OCI-LY7 (cell line): ENCODE measurements at regions not wholly inside any gene's neighbourhood (a gene's known extent, or its start where the extent isn't known, plus 50 kb on each side); places are given as distances from the start of the nearest gene placed in this dataset.

Experiments used
- BruUV-seq: library from RNA; stranded (reverse); fragments of 400-500 nt; replicated peaks from 2 replicates; lab custom pipeline; 2021; lab: Mats Ljungman, UMichigan
- CTCF ChIA-PET: fragments of 300-600 bp; sonication (Branson Sonifier 250); formaldehyde crosslinking; loops from one replicate; lab custom pipeline; 2022; ENCODE audit warnings: antibody characterized with exemption; ENCODE audit not compliant: unreplicated experiment; lab: Charles Lee
- POLR2A ChIA-PET: fragments of 300-600 bp; sonication (Branson Sonifier 250); formaldehyde crosslinking; loops from one replicate; lab custom pipeline; 2022; ENCODE audit warnings: antibody characterized with exemption; lab: Charles Lee
- DNase-seq: peaks from one replicate; pipeline ENCODE4 v3.0.0-alpha.2; 2015; ENCODE audit warnings: low spot score
- H2AFZ ChIP-seq: fragments of 200-600 bp; sonication (generic), shearing (Covaris generic); 2 replicates; pipeline ENCODE4 v1.6.1; 2014; ENCODE audit warnings: mild to moderate bottlenecking, antibody characterized with exemption, low read length, moderate library complexity
- H3K27ac ChIP-seq: fragments of 200-600 bp; sonication (generic); 2 replicates; pipeline ENCODE4 v1.5.1; 2014; ENCODE audit warnings: mixed run types, low read depth, mild to moderate bottlenecking, moderate library complexity, low read length, inconsistent platforms; ENCODE audit not compliant: poor library complexity, severe bottlenecking
- H3K36me3 ChIP-seq: fragments of 200-600 bp; sonication (generic); 2 replicates; pipeline ENCODE4 v1.6.1; 2014; ENCODE audit warnings: mild to moderate bottlenecking, antibody characterized with exemption, low read length, moderate library complexity, mixed read lengths; ENCODE audit not compliant: insufficient read depth
- H3K4me1 ChIP-seq: fragments of 200-600 bp; sonication (generic); 2 replicates; pipeline ENCODE4 v1.5.1; 2014; ENCODE audit warnings: mild to moderate bottlenecking, low read length; ENCODE audit not compliant: insufficient read depth, poor library complexity, severe bottlenecking
- H3K4me2 ChIP-seq: fragments of 200-600 bp; sonication (generic); 2 replicates; pipeline ENCODE4 v1.6.1; 2014; ENCODE audit warnings: mild to moderate bottlenecking, low read length
- H3K4me3 ChIP-seq: fragments of 200-600 bp; sonication (generic); 2 replicates; pipeline ENCODE4 v1.5.1; 2014; ENCODE audit warnings: mild to moderate bottlenecking, low read depth, low read length; ENCODE audit not compliant: poor library complexity, severe bottlenecking
- H3K79me2 ChIP-seq: fragments of 200-600 bp; sonication (generic); 2 replicates; pipeline ENCODE4 v1.6.1; 2016; ENCODE audit warnings: low read depth, mild to moderate bottlenecking, low read length, moderate library complexity, mixed read lengths; ENCODE audit not compliant: insufficient read depth
- H3K9me2 ChIP-seq: fragments of 200-600 bp; sonication (generic); 2 replicates; pipeline ENCODE4 v1.6.1; 2016; ENCODE audit warnings: mild to moderate bottlenecking, low read length, mixed read lengths; ENCODE audit not compliant: insufficient read depth
- H3K9me3 ChIP-seq: fragments of 200-600 bp; sonication (generic); 2 replicates; pipeline ENCODE4 v1.6.1; 2014; ENCODE audit warnings: mild to moderate bottlenecking, mixed run types, low read length, mixed read lengths
- H4K20me1 ChIP-seq: fragments of 200-600 bp; sonication (generic); 2 replicates; pipeline ENCODE4 v1.6.1; 2014; ENCODE audit warnings: mild to moderate bottlenecking, antibody characterized with exemption, low read length, moderate library complexity, mixed read lengths; ENCODE audit not compliant: insufficient read depth
- EZH2phosphoT487 ChIP-seq: fragments of 200-600 bp; sonication (generic); IDR thresholded peaks from 2 replicates; pipeline ENCODE4 v1.6.1; 2018; ENCODE audit warnings: low read depth, borderline replicate concordance, mild to moderate bottlenecking, mixed run types, antibody characterized with exemption, low read length, moderate library complexity, mixed read lengths
- intact Hi-C: fragments of 100-400 bp; cut with micrococcal nuclease; formaldehyde crosslinking; loops from one replicate; pipeline ENCODE4 v1.10.0; 2022; ENCODE audit not compliant: unreplicated experiment
- TF ChIP-seq, protein P1 (sequence below): fragments of 200-600 bp; sonication (generic); conservative IDR thresholded peaks from 2 replicates; pipeline ENCODE4 v1.5.1; 2014; ENCODE audit warnings: mild to moderate bottlenecking, antibody characterized with exemption, low read length, moderate library complexity, mixed read lengths

DNA sequence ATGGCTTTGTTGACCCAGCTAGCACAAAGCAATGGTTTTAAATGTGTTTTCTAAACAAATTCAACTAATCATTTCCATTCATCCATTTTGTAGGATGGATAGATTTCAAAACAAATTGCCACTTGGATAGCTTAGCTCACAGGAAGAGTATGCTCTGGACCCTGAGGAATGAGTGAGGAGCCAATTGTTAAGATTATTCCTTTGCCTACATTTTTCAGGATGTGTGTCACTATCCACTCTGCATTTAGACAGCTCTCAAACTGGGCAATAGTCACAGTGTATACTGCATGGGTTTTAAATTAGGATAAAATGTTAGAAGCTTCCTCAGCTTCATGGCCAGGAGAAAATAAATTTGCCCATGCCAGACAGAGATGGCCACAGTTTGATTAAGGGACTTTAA lies 605.6 kb upstream of the TEX47 start:
- TF ChIP-seq EZH2phosphoT487: no peak
- TF ChIP-seq, protein P1, sequence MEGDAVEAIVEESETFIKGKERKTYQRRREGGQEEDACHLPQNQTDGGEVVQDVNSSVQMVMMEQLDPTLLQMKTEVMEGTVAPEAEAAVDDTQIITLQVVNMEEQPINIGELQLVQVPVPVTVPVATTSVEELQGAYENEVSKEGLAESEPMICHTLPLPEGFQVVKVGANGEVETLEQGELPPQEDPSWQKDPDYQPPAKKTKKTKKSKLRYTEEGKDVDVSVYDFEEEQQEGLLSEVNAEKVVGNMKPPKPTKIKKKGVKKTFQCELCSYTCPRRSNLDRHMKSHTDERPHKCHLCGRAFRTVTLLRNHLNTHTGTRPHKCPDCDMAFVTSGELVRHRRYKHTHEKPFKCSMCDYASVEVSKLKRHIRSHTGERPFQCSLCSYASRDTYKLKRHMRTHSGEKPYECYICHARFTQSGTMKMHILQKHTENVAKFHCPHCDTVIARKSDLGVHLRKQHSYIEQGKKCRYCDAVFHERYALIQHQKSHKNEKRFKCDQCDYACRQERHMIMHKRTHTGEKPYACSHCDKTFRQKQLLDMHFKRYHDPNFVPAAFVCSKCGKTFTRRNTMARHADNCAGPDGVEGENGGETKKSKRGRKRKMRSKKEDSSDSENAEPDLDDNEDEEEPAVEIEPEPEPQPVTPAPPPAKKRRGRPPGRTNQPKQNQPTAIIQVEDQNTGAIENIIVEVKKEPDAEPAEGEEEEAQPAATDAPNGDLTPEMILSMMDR: no peak
- Histone ChIP-seq H3K27ac (no peak overlapping the region), H3K4me2 (no peak overlapping the region), H3K79me2 (no peaks in the 10 kb centered on the region), H3K9me2 (no peaks in the 10 kb centered on the region), H3K36me3 (no peaks in the 10 kb centered on the region), H3K9me3 (no peaks in the 10 kb centered on the region), H3K4me3 (no peak overlapping the region), H3K4me1 (no peaks in the 10 kb centered on the region), H4K20me1 (no peaks in the 10 kb centered on the region), H2AFZ (no peak overlapping the region)
- no peak for DNase-seq
- ChIA-PET CTCF (no interaction called here), POLR2A (no interaction called here)
- intact Hi-C loops: no loop called here
- no TSS peak for BruUV-seq

GRCh38 chr7:89401690-89402089 lies 606.2 kb upstream of the TEX47 start:
- no peak for DNase-seq
- no peaks in the 10 kb centered on the region for H3K9me3 ChIP-seq
- TF ChIP-seq, protein P1: no peak
- no peak for TF ChIP-seq EZH2phosphoT487
- no peaks in the 10 kb centered on the region for H3K4me1 ChIP-seq
- H3K27ac ChIP-seq: no peak overlapping the region
- POLR2A ChIA-PET: interaction anchor here (0.7 kb wide), 1 partner anchor 45 kb away, joined by 4 read pairs; no protein-coding TSS in a partner anchor
- H3K36me3 ChIP-seq: no peaks in the 10 kb centered on the region
- no peak overlapping the region for H2AFZ ChIP-seq
- CTCF ChIA-PET: no interaction called here
- no peaks in the 10 kb centered on the region for H4K20me1 ChIP-seq
- no peak overlapping the region for H3K4me3 ChIP-seq
- no TSS peak for BruUV-seq
- no peaks in the 10 kb centered on the region for H3K79me2 ChIP-seq
- H3K9me2 ChIP-seq: no peaks in the 10 kb centered on the region
- intact Hi-C loops: no loop called here
- no peak overlapping the region for H3K4me2 ChIP-seq

DNA sequence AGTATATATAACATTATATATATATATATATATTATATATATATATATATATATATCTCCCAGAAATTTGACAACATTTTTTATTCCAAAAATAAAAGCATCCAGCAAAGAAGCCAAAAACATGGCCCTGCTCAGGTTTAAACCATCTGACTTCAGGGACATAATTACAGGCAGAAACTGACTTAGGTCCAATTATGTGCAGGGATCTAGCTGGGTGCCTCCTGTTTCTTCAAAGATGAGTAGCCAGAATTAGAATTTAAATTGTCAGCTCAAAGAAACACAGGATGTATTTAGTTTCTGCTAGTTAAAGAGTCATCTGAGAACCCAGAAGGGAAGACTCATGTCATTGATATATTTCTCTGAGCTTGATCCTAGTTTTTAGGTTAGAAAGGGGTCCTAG lies 656.4 kb upstream of the TEX47 start:
- TF ChIP-seq, protein P1: no peak
- TF ChIP-seq EZH2phosphoT487: no peak
- intact Hi-C loops: no loop called here
- Histone ChIP-seq H3K36me3 (no peaks in the 10 kb centered on the region), H3K4me1 (no peaks in the 10 kb centered on the region), H3K9me3 (no peaks in the 10 kb centered on the region), H3K27ac (no peak overlapping the region), H2AFZ (no peak overlapping the region), H3K4me2 (no peak overlapping the region), H3K79me2 (no peaks in the 10 kb centered on the region), H4K20me1 (no peaks in the 10 kb centered on the region), H3K4me3 (no peak overlapping the region), H3K9me2 (no peaks in the 10 kb centered on the region)
- no peak for DNase-seq
- CTCF ChIA-PET: no interaction called here
- POLR2A ChIA-PET: no interaction called here
- BruUV-seq: no TSS peak
